ENCODE measurements at regions not wholly inside any gene's neighbourhood (a gene's known extent, or its start where the extent isn't known, plus 50 kb on each side); places are given as distances from the start of the nearest gene placed in this dataset.

- no peak overlapping the region for H3K9ac ChIP-seq
- H4K20me1 ChIP-seq (ENCODE audit: low read depth), result no peaks in the 10 kb centered on the region
- Mint-ChIP-seq H3K9me3 (no peaks in the 10 kb centered on the region), H3K36me3 (no peaks in the 10 kb centered on the region), H3K4me1 (no peaks in the 10 kb centered on the region), H3K27me3 (ENCODE audit: insufficient read depth, low read depth) (no peaks in the 10 kb centered on the region), H3K4me3 (no peak overlapping the region), H3K27ac (no peak overlapping the region)
- TF ChIP-seq EZH2 (IDR thresholded peaks at IDR 0.05), result no peak
- H3K4me1 ChIP-seq, result no peaks in the 10 kb centered on the region
- no peaks in the 10 kb centered on the region for H3K79me2 ChIP-seq (ENCODE audit: low read depth)
- no peaks in the 10 kb centered on the region for H3F3A ChIP-seq (ENCODE audit: low read depth)
- H3K4me3 ChIP-seq, result no peak overlapping the region
- no peak overlapping the region for H3K4me2 ChIP-seq
- H3K36me3 ChIP-seq, result no peaks in the 10 kb centered on the region
- no peaks in the 10 kb centered on the region for H3K9me3 ChIP-seq (ENCODE audit: low read depth)
- H2AFZ ChIP-seq (replicated peaks), result no peak overlapping the region
- H3K27ac ChIP-seq, result no peak overlapping the region
- H3K27me3 ChIP-seq, result no peaks in the 10 kb centered on the region
- no peak for DNase-seq (ENCODE audit: low spot score)
Observed at GRCh38 chr5:117809251-117809650, 1179.1 kb downstream of the DTWD2 start.

GRCh38 chr5:117805058-117805457 is 1183.3 kb downstream of the DTWD2 start:
- Histone ChIP-seq H3K9me3 (ENCODE audit: low read depth) (no peaks in the 10 kb centered on the region), H3F3A (ENCODE audit: low read depth) (no peaks in the 10 kb centered on the region), H3K27ac (no peak overlapping the region), H3K4me3 (no peak overlapping the region), H3K27me3 (no peaks in the 10 kb centered on the region), H3K4me2 (no peak overlapping the region), H3K9ac (no peak overlapping the region), H2AFZ (replicated peaks) (peak overlapping the region; percentile 71), H3K79me2 (ENCODE audit: low read depth) (no peaks in the 10 kb centered on the region), H3K36me3 (no peaks in the 10 kb centered on the region), H4K20me1 (ENCODE audit: low read depth) (no peaks in the 10 kb centered on the region), H3K4me1 (no peaks in the 10 kb centered on the region)
- Mint-ChIP-seq H3K9me3 (no peaks in the 10 kb centered on the region), H3K4me3 (no peak overlapping the region), H3K27me3 (ENCODE audit: insufficient read depth, low read depth) (no peaks in the 10 kb centered on the region), H3K36me3 (no peaks in the 10 kb centered on the region), H3K27ac (no peak overlapping the region), H3K4me1 (no peaks in the 10 kb centered on the region)
- no peak for DNase-seq (ENCODE audit: low spot score)
- TF ChIP-seq CTCF (IDR thresholded peaks at IDR 0.05) (no peak), EZH2 (IDR thresholded peaks at IDR 0.05) (no peak), EZH2phosphoT487 (IDR thresholded peaks at IDR 0.05) (no peak)

DNA sequence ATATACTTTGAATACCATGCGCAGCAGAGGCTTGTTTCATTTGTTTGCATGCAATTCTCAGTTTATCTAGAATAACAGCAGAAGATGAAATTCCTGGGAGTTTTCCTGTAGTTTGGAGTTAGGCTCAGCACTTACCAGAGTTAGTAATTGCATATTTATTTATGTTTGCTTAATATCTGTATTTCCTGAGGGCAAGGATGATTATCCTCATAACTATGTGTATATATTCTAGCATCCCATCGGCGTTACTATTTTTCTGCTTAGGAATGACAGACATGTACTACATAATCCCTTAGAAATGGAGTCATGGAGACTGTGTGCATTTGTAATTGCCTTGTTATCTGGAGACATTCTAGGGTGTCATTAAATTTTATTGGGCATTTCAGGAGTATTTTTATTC is 1184.8 kb downstream of the DTWD2 start:
- Histone ChIP-seq H3K4me1 (no peaks in the 10 kb centered on the region), H3K79me2 (ENCODE audit: low read depth) (no peaks in the 10 kb centered on the region), H3K4me3 (no peak overlapping the region), H3K4me2 (no peak overlapping the region), H3K27me3 (no peaks in the 10 kb centered on the region), H3K9ac (no peak overlapping the region), H3K9me3 (ENCODE audit: low read depth) (no peaks in the 10 kb centered on the region), H2AFZ (replicated peaks) (no peak overlapping the region), H3F3A (ENCODE audit: low read depth) (no peaks in the 10 kb centered on the region), H4K20me1 (ENCODE audit: low read depth) (no peaks in the 10 kb centered on the region), H3K36me3 (no peaks in the 10 kb centered on the region), H3K27ac (no peak overlapping the region)
- TF ChIP-seq EZH2phosphoT487 (IDR thresholded peaks at IDR 0.05) (no peak), EZH2 (IDR thresholded peaks at IDR 0.05) (no peak)
- Mint-ChIP-seq H3K36me3 (no peaks in the 10 kb centered on the region), H3K27me3 (ENCODE audit: insufficient read depth, low read depth) (no peaks in the 10 kb centered on the region), H3K4me3 (no peak overlapping the region), H3K4me1 (no peaks in the 10 kb centered on the region), H3K27ac (no peak overlapping the region), H3K9me3 (no peaks in the 10 kb centered on the region)
- no peak for DNase-seq (ENCODE audit: low spot score)

DNA sequence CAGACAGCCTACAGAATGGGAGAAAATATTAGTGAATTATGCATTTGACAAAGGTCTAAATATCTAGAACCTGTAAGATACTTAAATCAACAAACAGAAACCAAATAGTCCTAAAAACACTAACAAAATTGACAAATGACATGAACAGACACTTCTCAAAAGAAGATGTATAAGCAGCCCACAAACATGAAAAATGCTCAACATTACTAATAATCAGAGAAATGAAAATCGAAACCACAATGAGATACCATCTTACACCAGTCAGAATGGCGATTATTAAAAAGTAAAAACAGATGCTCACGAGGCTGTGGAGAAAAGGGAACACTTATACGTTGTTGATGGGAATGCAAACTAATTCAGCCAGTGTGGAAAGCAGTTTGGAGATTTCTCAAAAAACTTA is 1186.8 kb downstream of the DTWD2 start:
- Histone ChIP-seq H3K36me3 (no peaks in the 10 kb centered on the region), H3K79me2 (ENCODE audit: low read depth) (no peaks in the 10 kb centered on the region), H3K9me3 (ENCODE audit: low read depth) (no peaks in the 10 kb centered on the region), H4K20me1 (ENCODE audit: low read depth) (no peaks in the 10 kb centered on the region), H3K27ac (no peak overlapping the region), H2AFZ (replicated peaks) (no peak overlapping the region), H3K27me3 (no peaks in the 10 kb centered on the region), H3K4me3 (no peak overlapping the region), H3K4me1 (no peaks in the 10 kb centered on the region), H3K4me2 (no peak overlapping the region), H3F3A (ENCODE audit: low read depth) (no peaks in the 10 kb centered on the region), H3K9ac (no peak overlapping the region)
- H3K9me3 Mint-ChIP-seq, result no peaks in the 10 kb centered on the region
- H3K4me3 Mint-ChIP-seq, result no peak overlapping the region
- no peak overlapping the region for H3K27ac Mint-ChIP-seq
- TF ChIP-seq EZH2phosphoT487 (IDR thresholded peaks at IDR 0.05) (no peak), CTCF (IDR thresholded peaks at IDR 0.05) (no peak), EZH2 (IDR thresholded peaks at IDR 0.05) (no peak)
- no peak for DNase-seq (ENCODE audit: low spot score)
- no peaks in the 10 kb centered on the region for H3K27me3 Mint-ChIP-seq (ENCODE audit: insufficient read depth, low read depth)
- no peaks in the 10 kb centered on the region for H3K4me1 Mint-ChIP-seq
- H3K36me3 Mint-ChIP-seq, result no peaks in the 10 kb centered on the region

Data from neural progenitor cell (in vitro differentiated cells).